ENCODE measurements at regions not wholly inside any gene's neighbourhood (a gene's known extent, or its start where the extent isn't known, plus 50 kb on each side); places are given as distances from the start of the nearest gene placed in this dataset.

- DNase-seq (ENCODE audit: low read depth) = no peak
Measured at GRCh38 chr12:46884362-46884761, 58.6 kb upstream of the SLC38A4 start.

GRCh38 chr12:46886541-46887041 is 60.8 kb upstream of the SLC38A4 start:
- no peak for DNase-seq (ENCODE audit: low read depth)

GRCh38 chr12:46887870-46888269 is 62.1 kb upstream of the SLC38A4 start:
- no peak for DNase-seq (ENCODE audit: low read depth)

GRCh38 chr12:46888568-46888967 is 62.8 kb upstream of the SLC38A4 start:
- no peak for DNase-seq (ENCODE audit: low read depth)

GRCh38 chr12:46891306-46891705 is 65.5 kb upstream of the SLC38A4 start:
- DNase-seq (ENCODE audit: low read depth) = no peak

GRCh38 chr12:46892034-46892705 is 66.4 kb upstream of the SLC38A4 start:
- DNase-seq (ENCODE audit: low read depth) = no peak

GRCh38 chr12:46892887-46893286 is 67.1 kb upstream of the SLC38A4 start:
- DNase-seq (ENCODE audit: low read depth) = no peak

- DNase-seq (ENCODE audit: low read depth) = no peak
Measured at GRCh38 chr12:46893434-46893833, 67.6 kb upstream of the SLC38A4 start.

GRCh38 chr12:46895726-46896125 is 69.9 kb upstream of the SLC38A4 start:
- no peak for DNase-seq (ENCODE audit: low read depth)

- no peak for DNase-seq (ENCODE audit: low read depth)
Measured at GRCh38 chr12:46896680-46897079, 70.9 kb upstream of the SLC38A4 start.

GRCh38 chr12:46898152-46898931 is 72.5 kb upstream of the SLC38A4 start:
- DNase-seq (ENCODE audit: low read depth) = no peak

- DNase-seq (ENCODE audit: low read depth) = no peak
Measured at GRCh38 chr12:46898989-46899388, 73.2 kb upstream of the SLC38A4 start.

GRCh38 chr12:46900734-46901463 is 75.1 kb upstream of the SLC38A4 start:
- no peak for DNase-seq (ENCODE audit: low read depth)

GRCh38 chr12:46901464-46902205 is 75.8 kb upstream of the SLC38A4 start:
- DNase-seq (ENCODE audit: low read depth) = no peak

GRCh38 chr12:46903058-46903457 is 77.3 kb upstream of the SLC38A4 start:
- DNase-seq (ENCODE audit: low read depth) = no peak

- no peak for DNase-seq (ENCODE audit: low read depth)
Measured at GRCh38 chr12:46904406-46905238, 78.8 kb upstream of the SLC38A4 start.

- DNase-seq (ENCODE audit: low read depth) = peak; percentile 51
Measured at GRCh38 chr12:46905239-46905627, 79.4 kb upstream of the SLC38A4 start.

- no peak for DNase-seq (ENCODE audit: low read depth)
Measured at GRCh38 chr12:46907791-46908190, 82.0 kb upstream of the SLC38A4 start.

GRCh38 chr12:46908236-46908935 is 82.6 kb upstream of the SLC38A4 start:
- DNase-seq (ENCODE audit: low read depth) = no peak

- DNase-seq (ENCODE audit: low read depth) = no peak
Measured at GRCh38 chr12:46908936-46909635, 83.3 kb upstream of the SLC38A4 start.

All from fibroblast of the conjunctiva (primary cell).